ENCODE measurements at regions not wholly inside any gene's neighbourhood (a gene's known extent, or its start where the extent isn't known, plus 50 kb on each side); places are given as distances from the start of the nearest gene placed in this dataset.

DNA sequence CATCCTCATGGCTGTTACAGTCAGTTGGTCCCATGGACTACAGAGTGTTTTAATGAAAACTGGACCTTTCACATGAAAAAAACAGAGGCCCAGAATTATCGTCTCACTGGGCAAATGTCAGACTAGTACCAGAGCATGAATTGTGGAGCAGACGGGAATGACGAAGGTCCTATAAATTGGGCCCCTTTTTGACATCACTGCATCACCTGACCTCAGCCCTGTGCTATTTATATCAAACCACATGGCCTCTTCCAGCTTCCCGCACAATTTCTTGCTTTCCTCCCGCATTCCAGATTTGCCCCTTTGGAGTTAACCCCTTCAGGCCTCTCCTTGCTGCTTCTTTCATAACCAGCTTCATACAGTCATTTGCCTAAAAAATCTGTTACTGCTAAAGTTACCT lies 301.7 kb downstream of the ATPSCKMT start:
- intact Hi-C loops (cut with DNase I), result no loop called here
- DNase-seq (ENCODE audit: low spot score), result no peak

GRCh38 chr5:9947225-9947714 lies 302.4 kb downstream of the ATPSCKMT start:
- no peak for DNase-seq (ENCODE audit: low spot score)
- intact Hi-C loops (cut with DNase I), result no loop called here

- DNase-seq (ENCODE audit: low spot score), result no peak
- intact Hi-C loops (cut with DNase I), result no loop called here
Measured at GRCh38 chr5:9932770-9933169, 302.6 kb upstream of the TAS2R1 start.

- intact Hi-C loops (cut with DNase I), result no loop called here
- no peak for DNase-seq (ENCODE audit: low spot score)
Measured at GRCh38 chr5:9930156-9930555, 300.0 kb upstream of the TAS2R1 start.

DNA sequence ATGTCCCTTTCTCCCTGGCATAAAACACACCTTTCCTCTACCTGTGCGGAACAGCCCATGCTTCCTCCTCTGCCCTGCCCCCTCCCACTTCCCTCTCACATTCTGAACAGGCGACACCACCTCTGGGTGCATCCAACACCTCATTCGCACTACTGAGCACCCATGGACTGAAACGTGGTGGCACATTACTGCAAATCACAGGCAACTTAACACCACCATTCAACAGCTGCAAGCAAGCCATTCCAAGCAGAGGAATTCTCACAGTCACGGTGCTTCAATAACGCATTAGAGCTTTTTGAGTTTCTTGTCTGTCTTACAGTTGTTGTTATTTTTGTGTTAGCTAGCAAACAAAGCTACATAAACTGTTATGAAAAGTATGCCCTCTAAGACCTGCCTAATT lies 298.2 kb upstream of the TAS2R1 start:
- intact Hi-C loops (cut with DNase I), result no loop called here

GRCh38 chr5:9927521-9927997 lies 297.4 kb upstream of the TAS2R1 start:
- intact Hi-C loops (cut with DNase I), result no loop called here
- no peak for DNase-seq (ENCODE audit: low spot score)

More for the DNA sequence above, 298.2 kb upstream of the TAS2R1 start:
- no peak for DNase-seq (ENCODE audit: low spot score)

- intact Hi-C loops (cut with DNase I), result no loop called here
Measured at GRCh38 chr5:9927106-9927505, 297.0 kb upstream of the TAS2R1 start.

DNA sequence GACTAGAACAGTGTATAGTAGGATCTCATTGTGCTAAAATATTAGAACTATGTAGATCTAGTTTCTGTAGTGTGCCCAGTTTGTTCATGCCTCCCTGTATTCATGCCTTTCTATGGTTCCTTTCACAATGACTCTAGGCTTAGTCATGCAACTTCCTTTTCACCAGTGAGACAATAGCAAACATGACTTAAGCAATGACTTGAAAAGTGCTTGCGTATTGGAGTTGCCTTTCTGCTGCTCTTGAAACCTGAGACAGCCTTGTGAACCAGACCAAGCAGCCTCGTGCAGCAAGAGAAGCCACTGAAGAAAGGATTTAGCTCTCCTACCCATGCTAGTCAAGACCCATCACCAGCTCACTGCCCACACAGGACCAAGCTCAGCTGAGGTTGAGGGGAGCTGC lies 294.5 kb upstream of the TAS2R1 start:
- no peak for DNase-seq (ENCODE audit: low spot score)
- intact Hi-C loops (cut with DNase I), result no loop called here

More at GRCh38 chr5:9927106-9927505, 297.0 kb upstream of the TAS2R1 start:
- no peak for DNase-seq (ENCODE audit: low spot score)

- DNase-seq (ENCODE audit: low spot score), result no peak
- intact Hi-C loops (cut with DNase I), result no loop called here
Measured at GRCh38 chr5:9922719-9923118, 292.6 kb upstream of the TAS2R1 start.

DNA sequence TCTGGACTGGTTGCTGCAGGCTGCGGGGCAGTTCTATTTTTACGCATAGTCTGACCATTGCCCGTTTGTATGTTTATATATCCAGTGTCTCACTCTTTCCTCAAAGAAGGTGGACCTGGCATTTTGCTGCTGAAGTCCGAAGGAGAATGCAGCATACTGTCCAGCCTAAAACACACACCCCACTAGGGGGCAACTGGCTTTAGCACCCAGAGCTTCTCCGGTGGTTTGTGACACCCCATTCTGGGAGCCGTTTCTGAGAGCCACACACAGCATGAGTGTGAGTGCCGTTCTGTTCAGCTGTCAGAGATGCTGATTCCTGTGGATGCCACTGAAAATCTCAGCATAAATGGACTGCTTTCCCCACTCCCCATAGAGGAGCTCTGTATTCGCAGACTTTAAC lies 290.5 kb upstream of the TAS2R1 start:
- intact Hi-C loops (cut with DNase I), result no loop called here
- DNase-seq (ENCODE audit: low spot score), result no peak

- intact Hi-C loops (cut with DNase I), result no loop called here
- DNase-seq (ENCODE audit: low spot score), result no peak
Measured at GRCh38 chr5:9919306-9920030, 289.3 kb upstream of the TAS2R1 start.

DNA sequence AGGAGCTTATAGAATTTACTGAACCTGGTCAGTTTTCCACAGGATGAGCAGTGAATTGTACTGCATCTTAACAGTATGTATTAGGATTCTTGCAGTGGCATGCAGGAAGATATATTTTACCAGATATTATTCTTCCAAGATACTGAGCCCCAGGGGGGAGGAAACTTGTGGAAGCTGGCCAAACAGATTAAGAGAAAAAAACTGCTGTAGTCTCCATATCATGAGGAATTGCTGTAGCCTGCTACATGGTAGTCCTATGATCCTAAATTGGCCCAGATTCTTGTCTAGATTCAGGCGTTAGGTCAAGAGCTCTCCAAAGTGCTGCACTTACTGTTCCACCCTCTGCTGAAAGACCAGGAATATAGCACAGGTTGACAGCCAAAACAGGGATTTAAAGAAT lies 275.5 kb upstream of the TAS2R1 start:
- DNase-seq (ENCODE audit: low spot score), result no peak
- intact Hi-C loops (cut with DNase I), result no loop called here

GRCh38 chr5:9903801-9904200 lies 273.6 kb upstream of the TAS2R1 start:
- DNase-seq (ENCODE audit: low spot score), result no peak
- intact Hi-C loops (cut with DNase I), result no loop called here

DNA sequence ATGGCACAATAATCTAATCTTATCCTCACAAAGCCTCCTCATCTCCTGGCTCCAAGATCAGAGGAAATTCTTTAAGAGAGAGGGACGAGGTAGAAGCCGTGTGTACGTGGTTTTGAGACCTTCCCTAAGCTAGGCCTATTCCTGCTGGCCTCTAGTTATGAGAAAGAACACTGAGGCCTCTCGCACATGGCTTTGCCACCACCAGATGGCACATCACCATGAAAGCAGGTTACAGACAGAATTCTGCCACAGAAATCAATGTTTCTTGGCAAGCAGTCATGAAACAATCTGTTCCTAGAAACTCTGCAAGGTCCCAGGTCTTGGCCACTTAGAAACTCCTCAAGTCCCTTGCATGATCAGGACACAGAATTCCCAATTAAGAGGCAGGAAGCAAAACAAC lies 268.2 kb upstream of the TAS2R1 start:
- intact Hi-C loops (cut with DNase I), result no loop called here
- DNase-seq (ENCODE audit: low spot score), result no peak

- DNase-seq (ENCODE audit: low spot score), result no peak
- intact Hi-C loops (cut with DNase I), result no loop called here
Measured at GRCh38 chr5:9895302-9895645, 265.1 kb upstream of the TAS2R1 start.

DNA sequence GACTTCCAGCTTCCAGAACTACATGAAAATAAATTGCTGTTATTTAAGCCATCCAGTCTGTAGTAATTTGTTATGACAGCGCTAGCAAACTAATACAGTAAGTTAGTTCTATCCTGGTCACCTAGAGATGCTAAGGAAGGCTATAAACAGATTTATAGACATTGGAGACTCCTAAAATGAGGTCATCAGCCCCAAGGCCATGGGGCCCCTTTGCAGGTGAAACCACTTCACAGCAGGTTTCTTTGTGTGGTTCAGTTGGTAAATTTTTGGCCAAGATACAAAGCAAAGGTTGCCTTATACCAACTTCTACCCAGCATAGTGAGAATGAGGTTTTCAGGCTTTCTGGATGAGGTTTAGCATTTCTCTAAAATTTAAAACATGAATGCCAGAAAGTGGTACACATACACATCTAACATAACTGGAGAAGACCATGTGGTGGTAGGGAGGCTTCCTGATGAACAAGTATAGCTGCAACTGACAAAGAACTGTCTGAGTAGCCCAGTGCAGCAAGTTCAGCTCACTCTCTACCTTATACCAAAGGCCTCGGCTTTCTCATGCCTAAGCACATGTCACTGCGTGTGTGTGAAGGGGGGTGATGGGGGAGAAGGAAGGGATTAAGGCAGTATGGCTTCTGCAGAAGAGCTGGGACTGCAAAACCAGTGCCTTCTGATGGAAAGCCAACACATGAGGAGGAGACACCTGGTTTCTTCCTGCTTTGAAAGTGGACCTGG lies 264.6 kb upstream of the TAS2R1 start:
- intact Hi-C loops (cut with DNase I), result no loop called here
- no peak for DNase-seq (ENCODE audit: low spot score)

GRCh38 chr5:9892696-9893095 lies 262.5 kb upstream of the TAS2R1 start:
- DNase-seq (ENCODE audit: low spot score), result no peak
- intact Hi-C loops (cut with DNase I), result no loop called here

DNA sequence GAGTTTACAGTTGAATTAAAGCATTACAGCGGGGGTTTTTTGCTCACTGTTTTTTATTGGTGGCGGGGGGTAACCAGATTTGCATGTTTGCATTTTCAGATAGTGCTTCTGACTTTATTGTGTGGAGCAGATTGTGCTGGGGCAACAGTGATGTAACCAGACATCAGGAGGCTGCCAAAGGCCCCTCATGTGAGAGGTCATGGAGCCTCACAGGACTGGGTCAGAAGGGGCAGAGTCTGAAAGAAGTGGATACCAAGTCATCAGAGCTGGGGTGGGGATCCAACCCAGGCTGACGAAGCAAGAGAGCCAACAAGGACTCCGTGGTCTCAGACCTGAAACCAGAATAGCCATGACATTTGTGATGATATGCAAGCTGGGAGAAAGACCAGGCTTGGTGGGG lies 259.4 kb upstream of the TAS2R1 start:
- no peak for DNase-seq (ENCODE audit: low spot score)
- intact Hi-C loops (cut with DNase I), result no loop called here

GRCh38 chr5:9888501-9888901 lies 258.4 kb upstream of the TAS2R1 start:
- no peak for DNase-seq (ENCODE audit: low spot score)
- intact Hi-C loops (cut with DNase I), result no loop called here

DNA sequence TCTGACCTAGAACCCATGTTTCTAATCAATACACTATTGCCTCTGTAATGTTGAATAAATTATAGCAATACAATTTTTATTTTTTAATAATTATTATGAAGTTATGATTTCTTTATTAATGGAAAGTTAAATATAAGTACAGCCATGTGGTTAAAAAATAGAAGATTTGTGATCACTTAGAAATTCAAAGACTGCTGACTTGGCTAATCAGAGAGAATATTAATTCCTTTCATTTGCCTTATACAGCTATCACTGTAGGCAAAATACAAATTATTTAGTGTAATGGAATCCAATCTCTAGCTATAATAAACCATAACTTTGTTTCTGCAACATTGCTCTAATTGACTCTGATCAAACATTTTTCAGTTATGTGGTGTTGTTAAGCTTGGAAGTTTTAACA lies 255.0 kb upstream of the TAS2R1 start:
- intact Hi-C loops (cut with DNase I), result no loop called here
- DNase-seq (ENCODE audit: low spot score), result no peak

DNA sequence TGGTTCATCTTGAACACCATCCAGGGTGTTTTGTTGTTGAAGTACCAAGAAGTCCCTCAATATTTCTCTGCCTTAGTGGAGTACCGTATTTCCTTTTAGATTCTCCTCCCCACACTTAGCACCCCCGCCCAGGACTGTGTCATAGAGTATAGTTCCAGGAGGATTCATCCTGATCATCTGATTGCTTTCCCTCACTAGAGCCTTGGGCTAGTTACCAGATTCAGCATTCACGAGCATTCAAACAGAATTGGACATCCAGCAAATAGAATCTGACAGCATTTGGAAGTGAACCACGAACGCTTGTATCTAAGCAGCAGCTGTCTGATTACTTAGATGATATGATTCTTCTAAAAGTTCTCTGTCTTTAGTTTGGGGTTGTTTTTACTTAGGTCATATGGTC lies 248.1 kb upstream of the TAS2R1 start:
- no peak for DNase-seq (ENCODE audit: low spot score)
- intact Hi-C loops (cut with DNase I), result no loop called here
